ENCODE measurements at regions not wholly inside any gene's neighbourhood (a gene's known extent, or its start where the extent isn't known, plus 50 kb on each side); places are given as distances from the start of the nearest gene placed in this dataset.
A peak's percentile ranks its signal among the peaks of the same experiment; 100 is the strongest.

DNA sequence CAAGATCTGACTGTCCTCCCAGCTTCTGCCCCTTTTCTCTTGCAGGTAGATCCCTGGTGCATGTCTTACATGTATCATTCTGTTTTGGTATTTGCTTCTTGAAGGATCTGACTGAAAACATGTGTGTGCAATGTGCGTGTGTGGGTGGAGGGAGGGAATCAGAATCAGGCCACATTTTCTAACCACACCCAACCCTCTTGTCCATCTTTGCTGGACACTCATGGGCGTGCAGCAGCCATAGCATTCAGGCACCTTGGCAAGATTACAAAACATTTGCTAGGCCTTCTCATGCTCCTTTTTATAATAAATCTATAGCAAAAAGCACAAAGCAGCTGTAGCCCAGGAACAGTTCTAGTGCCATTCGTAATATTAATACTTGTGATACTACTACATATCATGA lies 233.6 kb upstream of the E2F7 start:
- peak in 1 of 3 donors; percentile 14 for DNase-seq

DNA sequence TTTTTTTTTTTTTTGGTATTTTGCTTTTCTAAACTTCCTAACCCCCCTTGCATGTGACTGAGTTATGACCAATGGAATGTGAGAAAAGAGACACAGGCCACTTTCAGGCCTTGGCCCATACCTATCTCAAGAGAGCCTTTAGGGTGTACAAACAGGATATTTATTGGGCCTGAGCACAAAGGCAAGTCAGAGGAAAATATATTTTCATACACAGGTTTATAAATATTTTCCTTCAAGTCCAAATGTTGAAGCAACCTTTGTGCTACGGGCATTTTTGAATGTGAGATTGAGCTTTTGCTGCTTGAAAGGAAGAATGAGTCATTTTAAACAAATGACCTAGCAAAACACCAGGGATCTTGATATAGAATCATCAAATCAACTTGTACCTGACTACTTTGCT lies 228.6 kb upstream of the E2F7 start:
- DNase-seq = no peak

DNA sequence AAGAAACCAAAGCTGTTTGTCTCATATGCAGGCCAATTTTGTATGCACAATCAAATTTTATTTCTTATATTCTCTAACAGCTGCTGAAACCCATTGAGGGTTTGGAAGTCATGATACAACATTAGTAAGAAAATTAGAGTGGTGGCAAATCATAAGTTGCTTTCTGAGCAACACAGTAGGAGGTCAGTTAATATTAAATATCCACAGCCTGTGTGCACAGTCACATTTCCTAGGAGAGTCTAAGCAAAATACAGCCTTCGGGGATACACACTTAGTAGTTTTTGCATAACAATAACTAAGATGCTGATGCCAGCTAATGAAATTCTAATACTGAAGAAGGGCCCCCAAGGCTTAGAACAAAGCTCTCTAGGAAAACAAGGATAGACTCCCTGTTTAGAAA lies 209.6 kb upstream of the E2F7 start:
- peak in 1 of 3 donors; percentile 3 for DNase-seq

DNA sequence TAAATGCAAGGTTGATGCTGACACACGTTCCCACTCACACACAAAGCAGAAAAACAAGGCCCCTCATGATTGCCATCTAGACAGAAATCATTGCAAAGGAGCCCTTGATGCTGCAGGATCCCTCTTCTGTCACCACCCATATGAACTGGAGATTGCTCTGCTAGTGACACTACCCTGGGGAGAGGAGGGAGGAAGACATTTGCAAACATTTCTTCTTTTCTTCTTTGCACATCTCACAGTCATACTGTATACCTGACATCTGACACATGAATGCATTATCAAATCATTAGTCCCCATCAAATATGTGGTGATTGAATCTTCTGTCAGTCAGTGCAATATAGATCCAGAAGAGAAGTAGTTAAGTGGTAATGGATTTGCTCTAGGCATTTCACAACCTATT lies 208.5 kb upstream of the E2F7 start:
- no peak for DNase-seq

DNA sequence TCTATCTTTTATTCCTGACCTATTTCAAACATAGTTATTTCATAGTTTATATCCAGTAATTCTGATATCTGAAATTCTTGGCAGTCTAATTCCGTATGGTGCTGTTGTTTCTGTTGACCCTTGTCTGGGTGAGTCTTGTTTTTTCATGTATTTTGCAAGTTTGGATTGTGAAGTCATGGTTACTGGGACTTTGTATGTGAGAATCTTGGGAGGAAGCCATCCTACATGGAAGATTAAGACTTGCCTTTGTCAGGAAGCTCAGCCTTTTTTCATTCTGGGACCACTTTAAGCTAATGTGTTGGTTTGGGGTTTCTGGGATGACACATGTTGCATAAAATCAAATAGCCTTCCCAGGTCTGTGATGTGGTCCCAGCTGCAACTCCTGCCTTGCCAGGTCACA lies 191.6 kb upstream of the E2F7 start:
- DNase-seq = peak; percentile 29 to 72 (median 48)

DNA sequence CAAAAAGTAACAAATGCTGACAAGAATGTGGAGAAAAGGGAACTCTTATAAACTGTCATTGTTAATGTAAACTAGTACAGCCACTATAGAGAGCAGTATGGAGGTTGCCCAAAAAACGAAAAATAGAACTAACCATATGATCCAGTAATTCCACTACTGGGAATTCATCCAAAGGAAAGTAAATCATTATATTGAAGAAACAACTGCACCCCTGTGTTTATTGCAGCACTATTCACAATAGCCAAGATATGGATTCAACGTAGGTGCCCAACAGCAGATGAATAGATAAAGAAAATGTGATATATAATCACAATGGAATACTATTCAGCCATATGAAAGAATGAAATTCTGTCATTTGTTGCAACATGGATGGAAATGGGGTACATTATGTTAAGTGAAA lies 188.0 kb upstream of the E2F7 start:
- no peak for DNase-seq

DNA sequence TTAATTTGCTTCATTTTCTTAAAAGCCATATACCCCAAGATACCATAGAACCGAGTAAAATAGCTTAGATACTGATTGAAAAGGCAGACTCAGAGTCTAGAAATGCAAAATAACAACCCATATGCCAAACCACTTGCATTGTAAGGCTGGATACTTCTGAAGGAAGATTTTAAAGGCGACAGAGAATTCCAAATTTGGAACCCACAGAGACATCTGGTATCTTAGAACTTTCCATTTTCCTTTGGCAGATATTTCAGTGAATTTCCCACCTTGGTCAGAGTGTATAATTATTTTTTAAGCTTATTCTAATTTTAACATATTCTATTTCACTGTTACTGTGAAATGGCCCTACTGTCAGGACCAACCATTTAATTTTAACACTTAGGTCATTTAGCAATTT lies 186.4 kb upstream of the E2F7 start:
- DNase-seq = no peak

DNA sequence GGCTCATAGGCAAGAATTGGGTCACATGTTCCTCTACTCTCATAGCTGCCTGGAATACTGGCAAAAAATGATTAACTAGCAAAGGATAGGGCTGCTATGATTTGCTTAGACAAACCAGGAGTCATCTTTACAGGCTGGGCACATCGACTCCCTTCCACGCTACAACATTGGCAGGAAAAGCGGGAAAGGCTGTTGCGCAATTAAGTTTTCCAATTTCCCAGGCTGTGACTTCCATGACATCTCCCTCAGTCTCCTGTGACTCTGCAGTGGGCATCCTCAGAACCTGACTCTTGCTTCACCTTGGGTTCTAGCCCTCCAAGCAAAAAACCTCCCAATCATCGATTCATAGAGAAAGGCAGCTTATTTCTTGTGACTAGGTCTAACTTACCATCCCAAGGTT lies 184.5 kb upstream of the E2F7 start:
- DNase-seq = no peak

DNA sequence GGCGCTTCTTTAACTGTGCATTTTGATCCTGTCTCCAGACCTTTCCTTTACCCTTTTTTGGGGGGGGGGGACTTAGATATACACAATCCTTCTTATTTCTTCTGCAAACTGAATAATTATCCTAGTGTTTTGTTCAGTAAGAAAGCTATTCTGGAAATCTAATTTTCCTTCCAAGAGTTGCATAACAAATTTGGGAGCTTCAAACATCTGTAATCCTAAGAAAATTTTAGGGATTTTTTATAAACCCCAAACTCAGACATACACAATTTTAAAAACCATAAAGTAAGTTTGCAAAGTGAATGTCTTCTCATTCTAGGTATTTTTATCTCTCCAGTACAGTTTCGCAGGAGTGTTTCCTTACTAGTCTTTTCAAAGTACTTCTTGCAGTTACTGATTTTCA lies 182.7 kb upstream of the E2F7 start:
- DNase-seq = peak in 1 of 3 donors; percentile 48

DNA sequence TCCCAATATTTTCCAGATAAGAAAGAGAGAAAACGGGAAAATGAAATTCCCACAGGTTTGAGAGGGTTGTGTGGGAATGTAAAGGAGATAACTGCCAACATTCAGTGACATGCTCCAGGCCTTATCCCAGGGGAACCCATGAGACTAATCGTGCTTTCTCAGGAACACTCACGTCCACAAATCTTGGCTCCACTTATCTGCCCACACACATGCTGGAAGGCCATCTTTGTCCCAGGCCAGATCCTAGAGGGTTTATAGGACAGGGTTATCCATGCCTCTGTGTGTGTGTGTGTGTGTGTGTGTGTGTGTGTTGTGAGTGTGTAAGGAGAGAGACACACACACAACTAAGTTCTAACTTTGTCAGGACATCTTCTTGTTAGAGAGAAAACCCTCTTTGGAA lies 182.2 kb upstream of the E2F7 start:
- DNase-seq = peak in 1 of 3 donors; percentile 27

DNA sequence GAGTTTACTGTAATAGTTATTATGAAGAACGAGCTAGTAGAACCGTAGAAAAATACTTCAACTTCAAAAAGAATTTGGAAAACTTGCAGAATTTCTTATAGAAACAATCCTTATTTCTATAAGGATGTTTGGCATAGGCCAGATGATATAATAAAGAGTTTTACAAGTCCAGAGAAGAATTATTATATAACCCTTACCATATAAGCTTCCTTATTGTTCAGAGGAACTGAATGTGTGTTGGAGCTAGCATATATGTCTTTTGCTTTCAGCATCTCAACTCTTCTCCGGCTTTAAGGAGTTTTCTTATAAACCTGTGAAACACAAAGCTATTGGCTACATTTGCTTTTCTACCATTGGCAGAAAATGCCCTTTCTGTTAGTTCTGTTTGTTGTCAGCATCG lies 178.0 kb upstream of the E2F7 start:
- no peak for DNase-seq

DNA sequence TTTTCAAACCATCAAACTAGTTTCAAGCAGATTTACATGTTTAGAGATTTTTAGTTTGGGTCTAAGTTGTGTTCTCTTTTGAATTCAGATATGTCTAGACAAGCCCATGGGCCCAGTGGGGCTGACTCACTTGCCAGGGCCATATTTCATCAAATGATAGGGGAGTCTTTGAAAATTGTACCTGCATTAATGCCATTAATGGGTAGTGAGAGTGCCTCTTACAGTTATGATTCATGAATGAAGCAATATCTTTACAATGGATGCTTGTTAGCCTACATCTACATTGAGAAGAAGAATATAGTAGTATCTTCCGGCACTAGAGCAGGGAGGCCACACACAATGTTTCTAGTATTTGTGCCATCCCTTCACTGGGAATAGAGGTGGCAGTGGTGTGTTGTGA lies 174.2 kb upstream of the E2F7 start:
- no peak for DNase-seq

DNA sequence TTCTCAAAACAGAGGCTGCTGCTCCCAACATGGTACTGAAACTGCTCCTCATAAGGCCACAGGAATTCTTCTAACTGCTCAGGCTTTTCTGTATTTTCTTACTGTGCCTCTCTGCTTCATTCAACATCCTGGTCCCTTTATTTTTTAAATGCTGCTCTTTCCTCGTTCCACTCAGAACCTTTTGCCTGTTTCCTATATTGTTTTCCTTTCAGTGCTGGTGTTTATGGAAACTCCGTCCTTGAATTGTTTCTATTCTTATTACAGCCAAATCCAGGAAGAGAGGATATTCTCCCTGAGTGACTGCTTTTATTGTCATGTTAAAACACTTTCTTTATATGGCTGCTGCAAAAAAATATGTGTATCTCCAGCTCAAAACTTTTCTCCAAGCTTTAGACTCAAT lies 173.0 kb upstream of the E2F7 start:
- DNase-seq = peak in 1 of 3 donors; percentile 37

DNA sequence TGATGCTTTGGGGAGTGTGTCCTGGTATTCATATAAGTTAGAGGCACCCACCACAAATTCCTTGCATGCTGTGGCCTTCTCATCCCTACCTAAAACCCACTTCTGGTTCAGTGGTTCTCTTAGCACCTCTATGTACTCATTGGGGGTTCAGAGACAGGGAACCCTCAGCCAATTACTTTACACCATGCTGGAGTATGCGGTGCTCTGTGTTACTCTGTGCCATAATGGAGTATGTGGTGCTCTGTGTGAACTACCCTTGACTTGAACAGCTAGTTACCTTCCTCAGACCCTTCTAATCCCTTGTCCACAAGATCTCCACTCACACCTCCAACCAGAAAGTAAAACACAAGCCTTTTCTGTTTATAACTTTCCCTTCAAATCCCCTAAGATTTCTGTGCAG lies 172.5 kb upstream of the E2F7 start:
- no peak for DNase-seq

DNA sequence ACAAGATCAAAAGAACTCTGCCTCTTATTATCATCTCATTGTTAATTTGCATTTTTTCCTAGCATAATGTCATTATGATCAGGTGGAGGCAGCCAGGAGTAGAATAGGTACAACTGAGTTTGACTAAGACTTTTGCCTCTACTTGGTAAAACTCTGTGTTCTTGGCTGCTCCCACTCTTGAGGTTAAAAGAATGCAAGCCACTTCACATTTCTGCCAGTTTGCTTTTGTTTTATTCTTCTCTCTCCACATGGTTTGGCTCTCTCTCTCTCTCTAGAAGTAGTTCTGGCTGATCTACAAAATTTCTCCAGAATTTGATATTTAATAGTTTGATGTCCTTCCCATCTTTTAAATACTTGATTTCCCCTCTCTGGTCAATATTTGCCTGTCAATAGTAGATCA lies 170.7 kb upstream of the E2F7 start:
- no peak for DNase-seq

DNA sequence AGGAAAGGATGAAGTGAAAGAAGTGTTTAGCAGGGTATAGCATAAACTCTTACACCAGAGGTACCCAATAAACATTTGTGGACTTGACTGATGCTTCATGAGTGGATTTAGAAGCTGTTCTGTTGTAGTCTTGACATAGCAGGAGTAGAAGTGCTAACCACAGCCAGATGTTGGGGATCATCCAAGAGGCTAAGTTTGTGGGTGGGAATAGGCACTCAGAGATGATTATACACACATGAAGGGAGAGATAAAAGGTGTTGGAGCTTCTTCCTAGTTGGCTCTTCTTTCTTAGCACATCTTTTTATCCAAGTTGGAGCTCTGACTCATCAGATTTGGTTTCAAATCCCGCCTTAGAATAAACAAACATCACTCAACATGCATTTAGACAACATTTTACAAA lies 166.7 kb upstream of the E2F7 start:
- peak; percentile 45 to 77 (median 52) for DNase-seq

DNA sequence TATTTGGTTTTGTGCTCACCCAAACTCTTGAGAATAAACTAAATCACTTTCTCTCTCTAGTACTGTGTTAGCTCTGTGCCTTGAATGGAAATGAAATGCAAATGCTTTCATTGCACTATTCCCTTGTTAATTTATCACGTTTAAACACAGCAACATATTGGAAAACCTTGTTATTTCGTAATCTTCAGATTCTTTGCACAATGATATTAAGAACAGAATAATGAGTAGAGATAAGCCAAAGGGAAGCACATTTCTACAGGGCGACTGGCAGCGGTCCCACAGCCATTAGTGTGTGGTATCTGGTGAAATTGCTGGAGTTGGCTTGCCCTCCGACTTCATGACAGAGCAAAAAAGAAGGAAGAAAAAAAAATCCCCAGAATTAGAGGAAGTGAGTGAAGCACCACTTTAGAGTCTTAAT lies 166.1 kb upstream of the E2F7 start:
- peak in 2 of 3 donors; percentile 56 to 68 for DNase-seq

DNA sequence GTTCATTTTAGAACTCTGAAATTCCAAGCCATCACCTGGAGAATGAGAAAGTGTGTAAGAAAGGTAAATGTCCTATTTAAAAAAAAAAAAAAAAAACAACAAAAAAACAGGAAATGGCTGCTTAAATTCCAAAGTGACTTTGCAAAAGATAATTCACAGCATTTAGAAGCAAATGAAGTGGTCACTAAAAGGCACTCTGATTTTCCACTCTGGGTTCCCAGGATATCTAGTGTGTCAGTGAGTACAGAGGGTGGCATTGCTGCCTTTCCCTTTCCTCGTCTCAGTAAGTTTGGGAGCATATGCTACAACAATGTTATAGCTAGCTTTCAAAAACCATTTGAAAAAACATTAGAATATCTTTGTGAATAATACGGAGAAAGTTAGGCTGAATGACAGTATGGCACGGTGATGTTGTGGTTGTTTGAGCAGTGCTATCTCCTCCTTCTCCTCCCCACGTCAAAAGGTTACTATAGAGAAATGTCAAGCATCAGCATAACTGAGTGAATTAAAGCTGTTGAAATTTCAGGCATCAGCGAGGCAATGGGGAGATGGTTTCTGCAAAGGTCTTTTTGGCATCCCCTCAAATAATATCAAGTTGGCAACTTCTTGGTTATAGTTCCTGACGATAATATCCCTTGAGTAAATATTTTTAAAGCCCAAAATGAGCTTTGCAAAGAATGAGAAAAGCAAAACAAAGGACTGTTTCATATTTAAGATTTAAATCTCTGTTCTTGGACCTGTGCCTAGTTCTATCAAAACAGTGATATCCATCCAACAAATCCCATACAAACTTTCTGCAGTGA lies 164.5 kb upstream of the E2F7 start:
- peak; percentile 42 to 78 (median 42) for DNase-seq

DNA sequence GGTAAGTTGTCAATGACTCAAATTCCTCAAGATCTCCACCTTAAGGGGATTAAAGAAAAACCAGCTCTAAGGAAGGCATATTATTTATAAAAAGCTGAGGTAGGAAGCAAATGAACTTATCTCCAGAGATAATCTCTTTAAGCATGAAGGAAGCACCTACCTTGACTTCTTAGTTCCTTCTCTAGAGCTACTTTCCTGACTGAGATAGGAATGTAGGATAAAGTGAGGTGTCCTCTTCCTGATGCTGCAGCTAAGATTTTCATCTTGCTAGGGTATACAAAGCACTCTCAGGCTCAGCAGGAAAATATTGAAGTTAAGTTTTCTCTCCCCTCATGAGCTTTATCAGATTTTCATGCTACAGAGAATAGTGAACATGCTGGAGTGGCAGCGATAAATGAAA lies 163.0 kb upstream of the E2F7 start:
- DNase-seq = no peak

DNA sequence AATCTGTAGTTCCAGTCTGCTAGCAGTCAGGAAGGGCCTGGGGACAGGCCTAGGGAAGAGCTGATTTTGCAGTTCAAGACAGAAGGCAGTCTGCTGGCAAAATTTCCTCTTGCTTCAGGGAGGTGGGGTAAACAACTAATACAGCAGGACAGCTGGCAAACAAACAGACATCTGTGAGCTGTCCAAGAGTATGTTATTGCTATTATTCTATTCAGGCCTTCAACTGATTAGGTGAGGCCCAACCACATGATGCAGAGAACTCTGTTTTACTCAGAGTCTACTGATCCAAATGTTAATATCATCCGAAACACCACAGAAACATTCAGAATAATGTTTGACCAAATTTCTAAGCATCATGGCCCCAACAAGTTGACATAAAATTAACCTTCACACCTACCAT lies 161.0 kb upstream of the E2F7 start:
- DNase-seq = no peak

DNA sequence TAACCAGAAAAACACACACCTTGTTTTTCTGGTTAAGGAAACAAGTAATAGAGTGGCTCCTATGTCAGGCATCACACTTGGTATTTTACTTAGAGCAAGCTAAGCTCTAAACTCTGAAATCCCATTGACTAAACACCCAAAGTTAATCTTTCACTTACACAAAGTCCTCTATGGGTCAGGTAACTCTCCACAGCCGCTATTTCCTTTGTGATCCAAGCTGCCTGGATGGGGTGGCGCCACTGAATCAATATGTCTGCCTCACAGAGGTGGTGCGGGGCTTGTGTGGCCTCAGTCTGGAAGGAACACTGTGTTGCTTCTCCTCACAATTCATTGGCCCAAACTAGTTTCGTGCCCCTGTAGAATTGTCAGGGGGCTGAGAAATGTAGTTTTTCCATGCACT lies 160.0 kb upstream of the E2F7 start:
- no peak for DNase-seq

DNA sequence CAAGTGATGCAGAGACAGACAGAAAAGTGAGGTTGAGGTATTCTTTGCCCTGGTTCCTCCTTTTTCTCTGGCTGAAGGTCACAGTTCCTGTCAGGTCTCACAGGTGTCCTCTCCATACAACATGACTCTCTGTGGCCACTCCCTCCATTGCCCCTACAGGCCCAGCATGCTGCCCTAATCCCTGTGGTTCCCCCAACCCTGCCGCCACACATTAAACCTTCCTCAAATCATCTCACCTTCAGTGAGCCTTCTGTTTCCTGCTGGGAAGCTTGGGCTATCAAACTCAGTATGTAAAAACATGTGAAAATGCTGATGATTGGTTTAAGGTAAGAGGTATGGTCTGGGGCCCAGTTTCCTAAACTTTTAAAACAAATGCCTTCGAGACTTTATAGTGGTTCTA lies 159.0 kb upstream of the E2F7 start:
- DNase-seq = no peak

DNA sequence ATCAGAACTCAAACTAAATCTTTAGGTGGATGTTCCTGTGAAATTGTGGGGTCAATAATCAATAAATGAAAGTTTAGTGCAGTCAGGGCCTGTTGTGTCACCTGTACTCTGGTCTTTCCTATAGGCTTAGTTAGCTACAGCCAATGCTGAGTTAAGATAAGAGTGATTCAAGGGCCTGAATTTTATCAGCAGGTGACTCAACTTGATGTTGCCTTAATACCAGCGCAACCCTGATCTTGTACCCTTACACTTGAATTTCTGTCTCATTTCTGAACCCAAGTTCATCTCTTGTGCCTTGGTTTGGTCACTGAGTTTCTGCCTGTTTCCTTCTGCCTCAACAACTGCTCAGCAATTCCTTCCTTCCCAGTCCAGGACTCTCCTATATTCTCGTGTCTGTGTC lies 157.0 kb upstream of the E2F7 start:
- no peak for DNase-seq

DNA sequence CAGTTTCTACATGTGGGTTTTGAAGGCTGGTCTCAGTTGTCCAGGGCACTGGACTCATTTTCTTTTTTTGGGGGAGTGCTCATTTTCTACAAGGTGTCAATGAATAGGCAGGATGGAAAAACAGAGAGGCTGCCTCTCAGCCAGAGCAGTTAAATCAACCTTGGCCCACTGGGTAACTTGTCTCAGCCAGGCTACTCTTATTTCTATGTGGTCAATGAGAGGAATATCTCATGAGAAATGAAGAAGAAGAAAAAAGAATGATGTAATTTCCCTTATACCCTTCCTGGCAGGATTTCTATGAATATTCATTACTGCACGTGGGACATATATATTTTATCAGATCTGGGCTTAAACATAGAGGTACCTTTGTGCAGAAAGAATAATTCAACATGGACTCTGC lies 155.2 kb upstream of the E2F7 start:
- no peak for DNase-seq
